ENCODE measurements at regions not wholly inside any gene's neighbourhood (a gene's known extent, or its start where the extent isn't known, plus 50 kb on each side); places are given as distances from the start of the nearest gene placed in this dataset.
A peak's percentile ranks its signal among the peaks of the same experiment; 100 is the strongest.

DNA sequence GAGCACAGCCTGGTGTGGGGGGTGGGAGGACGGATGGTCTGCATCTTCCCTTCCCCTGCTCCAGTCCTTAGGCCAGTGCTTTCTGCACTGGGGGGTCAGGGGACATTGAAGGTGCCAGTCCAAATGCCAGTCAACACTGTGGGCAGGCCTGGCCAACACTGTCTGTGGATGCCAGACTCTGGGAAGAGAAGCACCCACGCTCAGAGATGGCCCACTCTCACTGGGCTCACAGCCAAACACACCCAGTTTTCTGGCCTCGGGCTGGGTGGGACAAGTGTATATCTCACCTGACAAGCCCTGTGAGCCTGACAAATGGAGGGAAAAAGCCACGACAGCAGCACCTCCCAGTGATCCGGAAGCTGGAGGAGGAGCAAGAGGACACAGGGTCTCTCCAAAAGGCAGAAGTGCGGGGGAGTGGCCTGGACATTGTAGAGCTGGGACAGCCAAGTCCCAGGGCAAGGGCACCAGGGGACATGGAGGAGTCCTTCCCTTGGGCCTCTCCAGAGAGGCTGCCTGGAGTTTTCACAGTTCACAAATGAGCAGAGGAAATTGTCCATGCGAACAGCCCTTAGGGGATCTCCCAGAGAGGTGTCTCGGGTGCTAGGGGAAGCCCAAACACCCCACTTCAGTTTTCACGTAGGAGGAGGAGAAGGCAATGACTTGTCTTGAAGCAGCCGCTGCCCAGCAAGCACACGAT is 79.3 kb downstream of the SDC1 start:
- no peak overlapping the region for H3K4me3 ChIP-seq (ENCODE audit: low read depth, low read length)
- no peak for DNase-seq (ENCODE audit: low read depth, low spot score)
- in situ Hi-C loops (cut with HindIII; ENCODE audit: low sequenced_read_pairs) = no loop called here
- no peak for TF ChIP-seq CTCF (IDR thresholded peaks at IDR 0.05; ENCODE audit: low read depth, low read length)

GRCh38 chr2:20144861-20145260 is 80.1 kb downstream of the SDC1 start:
- in situ Hi-C loops (cut with HindIII; ENCODE audit: low sequenced_read_pairs) = no loop called here
- no peak for DNase-seq (ENCODE audit: low read depth, low spot score)
- TF ChIP-seq CTCF (IDR thresholded peaks at IDR 0.05; ENCODE audit: low read depth, low read length) = no peak
- no peak overlapping the region for H3K4me3 ChIP-seq (ENCODE audit: low read depth, low read length)

- H3K4me3 ChIP-seq (ENCODE audit: low read depth, low read length) = no peak overlapping the region
- in situ Hi-C loops (cut with HindIII; ENCODE audit: low sequenced_read_pairs) = no loop called here
- no peak for TF ChIP-seq CTCF (IDR thresholded peaks at IDR 0.05; ENCODE audit: low read depth, low read length)
- DNase-seq (ENCODE audit: low read depth, low spot score) = no peak
Observed at GRCh38 chr2:20144196-20144595, 80.7 kb downstream of the SDC1 start.

DNA sequence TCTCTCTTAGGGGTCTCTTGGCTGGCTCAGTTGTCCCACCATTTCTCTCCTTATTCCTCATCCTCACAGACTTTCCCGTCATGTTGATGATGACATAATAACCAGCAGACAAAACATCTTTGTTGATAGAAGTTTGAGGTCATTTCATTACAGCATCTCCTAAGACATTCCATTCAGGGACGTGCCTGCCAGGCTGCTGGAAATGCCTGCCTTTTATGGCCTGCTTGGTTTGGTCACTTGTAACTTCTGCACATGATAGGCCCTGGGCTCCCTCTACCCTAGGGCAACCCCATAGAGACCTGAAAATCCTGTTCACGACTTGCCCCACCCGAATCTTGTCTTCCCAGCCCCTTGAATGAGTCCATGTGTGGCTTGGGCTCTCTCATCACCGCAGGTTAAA is 81.7 kb downstream of the SDC1 start:
- TF ChIP-seq CTCF (IDR thresholded peaks at IDR 0.05; ENCODE audit: low read depth, low read length) = no peak
- no peak overlapping the region for H3K4me3 ChIP-seq (ENCODE audit: low read depth, low read length)
- in situ Hi-C loops (cut with HindIII; ENCODE audit: low sequenced_read_pairs) = no loop called here
- DNase-seq (ENCODE audit: low read depth, low spot score) = peak; percentile 65

DNA sequence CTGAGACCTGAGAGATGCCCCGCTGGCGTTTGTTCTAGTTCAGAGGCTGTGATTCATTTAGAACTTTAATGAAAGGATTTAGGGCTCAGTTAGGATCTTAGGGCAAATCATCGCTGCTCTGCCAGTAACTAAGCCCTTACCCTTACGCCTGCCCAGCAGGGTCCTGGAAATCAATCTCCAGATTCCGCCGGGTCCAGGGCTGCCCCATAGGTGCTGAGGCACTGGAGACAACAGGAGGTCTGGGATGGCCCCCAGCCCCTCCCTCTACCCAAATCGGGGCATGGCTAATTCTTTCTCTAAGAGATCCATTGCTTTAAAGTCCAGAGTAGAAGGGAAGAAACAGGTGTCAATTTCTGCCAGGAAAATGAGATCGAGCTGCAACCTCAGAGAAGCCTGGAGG is 83.1 kb downstream of the SDC1 start:
- H3K4me3 ChIP-seq (ENCODE audit: low read depth, low read length) = no peak overlapping the region
- in situ Hi-C loops (cut with HindIII; ENCODE audit: low sequenced_read_pairs) = no loop called here
- no peak for TF ChIP-seq CTCF (IDR thresholded peaks at IDR 0.05; ENCODE audit: low read depth, low read length)
- no peak for DNase-seq (ENCODE audit: low read depth, low spot score)

- peak; percentile 91 for DNase-seq (ENCODE audit: low read depth, low spot score)
- H3K4me3 ChIP-seq (ENCODE audit: low read depth, low read length) = no peak overlapping the region
- TF ChIP-seq CTCF (IDR thresholded peaks at IDR 0.05; ENCODE audit: low read depth, low read length) = no peak
- in situ Hi-C loops (cut with HindIII; ENCODE audit: low sequenced_read_pairs) = no loop called here
Observed at GRCh38 chr2:20141056-20141762, 83.7 kb downstream of the SDC1 start.

All from astrocyte of the spinal cord (primary cell).